PC-9 (cell line): ENCODE measurements at regions not wholly inside any gene's neighbourhood (a gene's known extent, or its start where the extent isn't known, plus 50 kb on each side); places are given as distances from the start of the nearest gene placed in this dataset.

Source experiments
- BruUV-seq: library from RNA; stranded (reverse); fragments of 400-500 nt; replicated peaks from 2 replicates; lab custom pipeline; 2021; lab: Mats Ljungman, UMichigan
- CTCF ChIA-PET: fragments of 300-600 bp; sonication (Branson Sonifier 250); formaldehyde crosslinking; loops from one replicate; lab custom pipeline; 2022; ENCODE audit warnings: antibody characterized with exemption; lab: Charles Lee
- POLR2A ChIA-PET: fragments of 300-600 bp; sonication (Branson Sonifier 250); formaldehyde crosslinking; loops from one replicate; lab custom pipeline; 2022; ENCODE audit warnings: antibody characterized with exemption; ENCODE audit not compliant: unreplicated experiment; lab: Charles Lee
- DNase-seq, 2 experiments: peaks; one replicate each; pipeline versions ENCODE4 v3.0.0 to v3.0.0-alpha.2; 2015 to 2022; ENCODE audit warnings: mixed read lengths in 1 of 2
- H2AFZ ChIP-seq: fragments of 200-600 bp; sonication (generic); 2 replicates; pipeline ENCODE4 v1.8.1; 2017; ENCODE audit warnings: antibody characterized with exemption
- H3F3A ChIP-seq: fragments of 200-600 bp; sonication (generic); 2 replicates; pipeline ENCODE4 v1.8.1; 2017; ENCODE audit warnings: antibody characterized with exemption, mild to moderate bottlenecking, low read depth; ENCODE audit not compliant: insufficient read depth
- H3K27ac ChIP-seq: fragments of 200-600 bp; sonication (generic); 2 replicates; pipeline ENCODE4 v1.6.1; 2016; ENCODE audit warnings: mixed run types
- H3K27me3 ChIP-seq: fragments of 200-600 bp; sonication (generic); 2 replicates; pipeline ENCODE4 v1.6.1; 2016; ENCODE audit warnings: low read depth, mixed run types; ENCODE audit not compliant: insufficient read depth
- H3K36me3 ChIP-seq: fragments of 200-600 bp; sonication (generic); 2 replicates; pipeline ENCODE4 v1.6.1; 2016; ENCODE audit warnings: low read depth, mixed run types
- H3K4me1 ChIP-seq: fragments of 200-600 bp; sonication (generic); replicated peaks from 2 replicates; pipeline ENCODE4 v1.6.1; 2016; ENCODE audit warnings: mixed run types; ENCODE audit not compliant: insufficient read depth
- H3K4me2 ChIP-seq: fragments of 200-600 bp; sonication (generic); 2 replicates; pipeline ENCODE4 v1.6.1; 2017; ENCODE audit warnings: mixed run types
- H3K4me3 ChIP-seq: fragments of 200-600 bp; sonication (generic); 2 replicates; pipeline ENCODE4 v1.6.1; 2016; ENCODE audit warnings: mixed run types
- H3K79me2 ChIP-seq: fragments of 200-600 bp; sonication (generic); 2 replicates; pipeline ENCODE4 v1.6.1; 2017; ENCODE audit warnings: low read depth, mixed run types
- H3K9me2 ChIP-seq: fragments of 200-600 bp; sonication (generic); 2 replicates; pipeline ENCODE4 v1.8.1; 2017; ENCODE audit warnings: mild to moderate bottlenecking; ENCODE audit not compliant: insufficient read depth
- H3K9me3 ChIP-seq: fragments of 200-600 bp; sonication (generic); 2 replicates; pipeline ENCODE4 v1.8.1; 2016; ENCODE audit warnings: low read depth; ENCODE audit not compliant: insufficient read depth
- H4K20me1 ChIP-seq: fragments of 200-600 bp; sonication (generic); 2 replicates; pipeline ENCODE4 v1.8.1; 2017; ENCODE audit not compliant: insufficient read depth
- EZH2 ChIP-seq: fragments of 200-600 bp; sonication (generic); IDR thresholded peaks from 2 replicates; pipeline ENCODE4 v1.8.0; 2017; ENCODE audit warnings: antibody characterized with exemption, low read depth
- intact Hi-C: fragments of 100-400 bp; cut with micrococcal nuclease; formaldehyde crosslinking; loops from one replicate; pipeline ENCODE4 v1.10.0; 2022; ENCODE audit not compliant: unreplicated experiment
- TF ChIP-seq, protein P1 (sequence below): fragments of 200-600 bp; sonication (generic); conservative IDR thresholded peaks from 2 replicates; pipeline ENCODE4 v1.6.1; 2017; ENCODE audit warnings: mixed run types, antibody characterized with exemption, mild to moderate bottlenecking, moderate library complexity

DNA sequence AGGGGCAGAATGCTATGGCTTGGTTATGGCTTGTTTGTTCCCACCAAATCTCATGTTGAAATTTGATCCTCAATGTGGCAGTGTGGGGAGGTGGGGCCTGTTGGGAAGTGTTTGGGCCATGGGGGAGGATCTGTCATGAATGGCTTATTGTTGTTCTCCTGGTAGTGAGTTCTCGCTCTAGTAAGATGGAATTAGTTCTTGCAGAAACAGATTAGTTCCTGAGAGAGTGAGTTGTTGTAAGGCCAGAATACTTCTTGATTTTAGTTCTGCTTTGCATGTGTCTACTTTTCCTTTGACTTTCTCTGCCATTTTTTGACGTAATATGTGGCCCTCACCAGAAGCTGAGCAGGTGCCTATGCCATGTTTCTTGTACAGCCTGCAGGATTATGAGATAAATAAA is 188.2 kb downstream of the KIF20B start:
- intact Hi-C loops, result no loop called here
- ChIA-PET CTCF (no interaction called here), POLR2A (no interaction called here)
- no peaks in the 10 kb centered on the region for H3K36me3 ChIP-seq
- no peak overlapping the region for H3K4me2 ChIP-seq
- H3K4me1 ChIP-seq, result no peaks in the 10 kb centered on the region
- H3F3A ChIP-seq, result no peaks in the 10 kb centered on the region
- no peak for DNase-seq
- no peaks in the 10 kb centered on the region for H3K79me2 ChIP-seq
- H2AFZ ChIP-seq, result no peak overlapping the region
- TF ChIP-seq, protein P1, sequence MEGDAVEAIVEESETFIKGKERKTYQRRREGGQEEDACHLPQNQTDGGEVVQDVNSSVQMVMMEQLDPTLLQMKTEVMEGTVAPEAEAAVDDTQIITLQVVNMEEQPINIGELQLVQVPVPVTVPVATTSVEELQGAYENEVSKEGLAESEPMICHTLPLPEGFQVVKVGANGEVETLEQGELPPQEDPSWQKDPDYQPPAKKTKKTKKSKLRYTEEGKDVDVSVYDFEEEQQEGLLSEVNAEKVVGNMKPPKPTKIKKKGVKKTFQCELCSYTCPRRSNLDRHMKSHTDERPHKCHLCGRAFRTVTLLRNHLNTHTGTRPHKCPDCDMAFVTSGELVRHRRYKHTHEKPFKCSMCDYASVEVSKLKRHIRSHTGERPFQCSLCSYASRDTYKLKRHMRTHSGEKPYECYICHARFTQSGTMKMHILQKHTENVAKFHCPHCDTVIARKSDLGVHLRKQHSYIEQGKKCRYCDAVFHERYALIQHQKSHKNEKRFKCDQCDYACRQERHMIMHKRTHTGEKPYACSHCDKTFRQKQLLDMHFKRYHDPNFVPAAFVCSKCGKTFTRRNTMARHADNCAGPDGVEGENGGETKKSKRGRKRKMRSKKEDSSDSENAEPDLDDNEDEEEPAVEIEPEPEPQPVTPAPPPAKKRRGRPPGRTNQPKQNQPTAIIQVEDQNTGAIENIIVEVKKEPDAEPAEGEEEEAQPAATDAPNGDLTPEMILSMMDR, result no peak
- no peak for TF ChIP-seq EZH2
- no peaks in the 10 kb centered on the region for H3K9me2 ChIP-seq
- H3K27ac ChIP-seq, result no peak overlapping the region
- no peak overlapping the region for H3K4me3 ChIP-seq
- H3K27me3 ChIP-seq, result no peaks in the 10 kb centered on the region
- no peaks in the 10 kb centered on the region for H4K20me1 ChIP-seq
- BruUV-seq, result no TSS peak
- H3K9me3 ChIP-seq, result no peaks in the 10 kb centered on the region

DNA sequence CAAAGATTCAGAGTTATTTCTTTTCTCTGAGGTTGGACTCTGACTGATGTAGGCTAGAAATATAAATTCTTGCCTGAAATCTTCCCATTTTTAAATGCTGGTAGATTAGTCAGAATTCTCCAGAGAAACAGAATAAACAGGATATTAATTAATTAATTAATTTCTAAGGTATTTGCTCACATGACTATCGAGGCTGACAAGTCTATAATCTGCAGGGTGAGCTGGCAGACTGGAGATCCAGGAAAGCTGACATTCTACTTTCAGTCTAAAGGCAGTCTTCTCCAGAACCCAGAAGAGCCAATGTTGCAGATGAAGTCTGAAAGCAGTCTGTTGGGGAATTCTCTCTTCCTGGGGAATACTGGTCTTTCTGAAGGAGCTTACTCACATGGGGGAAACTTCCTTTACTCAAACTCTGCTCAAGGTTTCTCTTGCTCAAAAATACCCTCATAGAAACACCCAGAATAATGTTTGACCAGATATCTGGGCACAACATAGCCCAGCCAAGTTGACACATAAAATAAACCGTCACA is 189.7 kb downstream of the KIF20B start:
- CTCF ChIA-PET, result no interaction called here
- Histone ChIP-seq H3K4me3 (no peak overlapping the region), H4K20me1 (no peaks in the 10 kb centered on the region), H3K4me1 (no peaks in the 10 kb centered on the region), H3K9me3 (no peaks in the 10 kb centered on the region), H3K9me2 (no peaks in the 10 kb centered on the region), H3K36me3 (no peaks in the 10 kb centered on the region), H2AFZ (no peak overlapping the region), H3K4me2 (no peak overlapping the region), H3K79me2 (no peaks in the 10 kb centered on the region), H3K27me3 (no peaks in the 10 kb centered on the region), H3K27ac (no peak overlapping the region), H3F3A (no peaks in the 10 kb centered on the region)
- POLR2A ChIA-PET, result no interaction called here
- DNase-seq, result no peak
- TF ChIP-seq, protein P1, result no peak
- TF ChIP-seq EZH2, result no peak
- no TSS peak for BruUV-seq
- intact Hi-C loops, result no loop called here

- TF ChIP-seq EZH2, result no peak
- TF ChIP-seq, protein P1, result no peak
- Histone ChIP-seq H4K20me1 (no peaks in the 10 kb centered on the region), H2AFZ (no peak overlapping the region), H3K4me3 (no peak overlapping the region), H3K27ac (no peak overlapping the region), H3K4me1 (no peaks in the 10 kb centered on the region), H3F3A (no peaks in the 10 kb centered on the region), H3K4me2 (no peak overlapping the region), H3K9me2 (no peaks in the 10 kb centered on the region), H3K9me3 (no peaks in the 10 kb centered on the region), H3K36me3 (no peaks in the 10 kb centered on the region), H3K27me3 (no peaks in the 10 kb centered on the region), H3K79me2 (no peaks in the 10 kb centered on the region)
- DNase-seq, result no peak
- BruUV-seq, result no TSS peak
- POLR2A ChIA-PET, result no interaction called here
- CTCF ChIA-PET, result interaction anchor here (0.6 kb wide), 1 partner anchor 48 kb away, joined by 4 read pairs; no protein-coding TSS in a partner anchor
- intact Hi-C loops, result no loop called here
These were observed 192.7 kb downstream of the KIF20B start for GRCh38 chr10:89894051-89894450.
